ENCODE measurements at regions not wholly inside any gene's neighbourhood (a gene's known extent, or its start where the extent isn't known, plus 50 kb on each side); places are given as distances from the start of the nearest gene placed in this dataset.
"Not testable (repeated sequence)": the region's sequence is repeated elsewhere in the genome, so short reads cannot be mapped to it uniquely, and the experiment has no call there.

DNA sequence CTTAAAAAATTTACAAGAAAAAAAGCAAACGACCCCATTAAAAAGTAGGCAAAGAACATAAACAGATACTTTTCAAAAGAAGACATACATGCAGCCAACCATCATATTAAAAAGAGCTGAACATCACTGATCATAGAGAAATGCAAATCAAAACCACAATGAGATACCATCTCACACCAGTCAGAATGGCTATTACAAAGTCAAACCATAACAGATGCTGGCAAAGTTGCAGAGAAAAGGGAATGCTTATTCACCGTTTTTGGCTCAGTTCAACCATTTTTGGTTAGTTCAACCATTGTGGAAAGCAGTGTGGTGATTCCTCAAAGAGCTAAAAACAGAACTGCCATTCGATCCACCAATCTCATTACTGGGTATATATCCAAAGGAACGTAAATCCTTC is 230.6 kb downstream of the FOXG1 start:
- not testable (repeated sequence) for H3K9me3 ChIP-seq (ENCODE audit: control insufficient read depth, low read length); H3K36me3 ChIP-seq (ENCODE audit: control insufficient read depth, insufficient read depth, low read length); H3K4me3 ChIP-seq (ENCODE audit: extremely low read depth, insufficient read depth, low read length, poor library complexity, severe bottlenecking); H3K4me1 ChIP-seq (ENCODE audit: control insufficient read depth, insufficient read depth, low read length, poor library complexity, severe bottlenecking); H3K27ac ChIP-seq (ENCODE audit: low read depth, low read length, severe bottlenecking)
- WGBS, 2 experiments (ENCODE audit: insufficient coverage in 2 of 2): 71 to 91% methylated on average over 1 to 3 of the region's 4 CpGs

DNA sequence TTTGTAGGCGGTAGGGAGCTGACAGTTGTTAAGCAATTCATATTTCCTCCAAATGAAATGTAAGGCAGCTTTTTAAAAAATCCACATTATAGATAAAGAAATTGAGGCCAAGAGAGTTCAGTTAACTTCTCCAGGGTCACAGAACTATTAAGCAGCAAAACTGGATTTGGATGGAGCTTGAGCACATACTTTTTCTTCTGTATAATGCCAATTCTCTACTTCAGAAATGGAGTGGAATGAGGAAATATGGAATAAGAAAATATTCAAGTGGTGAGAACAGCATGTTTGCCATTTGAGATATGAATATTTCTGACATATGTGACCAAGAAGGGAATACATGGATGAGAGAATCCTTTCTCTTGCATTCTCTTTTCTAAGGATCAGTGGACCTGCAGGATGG is 233.1 kb downstream of the FOXG1 start:
- H3K9me3 ChIP-seq (ENCODE audit: control insufficient read depth, low read length): no peaks in the 10 kb centered on the region
- no peak overlapping the region for H3K4me3 ChIP-seq (ENCODE audit: extremely low read depth, insufficient read depth, low read length, poor library complexity, severe bottlenecking)
- H3K36me3 ChIP-seq (ENCODE audit: control insufficient read depth, insufficient read depth, low read length): no peaks in the 10 kb centered on the region
- no CpG with 5 or more reads among the region's 1 CpG for WGBS, 2 experiments (ENCODE audit: insufficient coverage in 2 of 2)
- no peaks in the 10 kb centered on the region for H3K4me1 ChIP-seq (ENCODE audit: control insufficient read depth, insufficient read depth, low read length, poor library complexity, severe bottlenecking)
- no peak overlapping the region for H3K27ac ChIP-seq (ENCODE audit: low read depth, low read length, severe bottlenecking)

- no peaks in the 10 kb centered on the region for H3K36me3 ChIP-seq (ENCODE audit: control insufficient read depth, insufficient read depth, low read length)
- H3K4me3 ChIP-seq (ENCODE audit: extremely low read depth, insufficient read depth, low read length, poor library complexity, severe bottlenecking): no peak overlapping the region
- H3K9me3 ChIP-seq (ENCODE audit: control insufficient read depth, low read length): no peaks in the 10 kb centered on the region
- 83 to 84% methylated on average over 3 to 4 of the region's 4 CpGs for WGBS, 2 experiments (ENCODE audit: insufficient coverage in 2 of 2)
- no peaks in the 10 kb centered on the region for H3K4me1 ChIP-seq (ENCODE audit: control insufficient read depth, insufficient read depth, low read length, poor library complexity, severe bottlenecking)
- no peak overlapping the region for H3K27ac ChIP-seq (ENCODE audit: low read depth, low read length, severe bottlenecking)
Measured at GRCh38 chr14:29005647-29006046, 239.1 kb downstream of the FOXG1 start.

DNA sequence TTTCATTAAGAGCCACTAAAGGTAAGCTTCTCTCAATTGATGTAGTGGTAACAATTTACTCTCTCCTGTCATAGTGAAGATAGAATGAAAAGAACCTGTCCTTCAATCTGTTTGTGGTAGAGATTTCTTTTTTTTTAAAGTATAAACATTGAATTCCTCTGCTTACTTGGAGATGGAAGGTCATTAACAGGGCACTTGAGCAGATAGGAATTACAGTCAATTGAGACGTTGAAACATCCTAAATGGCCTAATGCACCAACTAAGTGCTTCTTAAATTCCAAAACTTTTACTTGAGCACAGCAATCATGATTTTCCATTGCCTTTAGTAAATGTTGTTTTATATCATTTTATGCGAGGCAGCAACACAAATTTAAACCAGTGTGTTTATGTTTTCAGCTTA is 241.4 kb downstream of the FOXG1 start:
- Histone ChIP-seq H3K4me1 (ENCODE audit: control insufficient read depth, insufficient read depth, low read length, poor library complexity, severe bottlenecking) (no peaks in the 10 kb centered on the region), H3K4me3 (ENCODE audit: extremely low read depth, insufficient read depth, low read length, poor library complexity, severe bottlenecking) (no peak overlapping the region), H3K9me3 (ENCODE audit: control insufficient read depth, low read length) (no peaks in the 10 kb centered on the region), H3K27ac (ENCODE audit: low read depth, low read length, severe bottlenecking) (no peak overlapping the region), H3K36me3 (ENCODE audit: control insufficient read depth, insufficient read depth, low read length) (no peaks in the 10 kb centered on the region)
- no CpG with 5 or more reads among the region's 2 CpGs for WGBS, 2 experiments (ENCODE audit: insufficient coverage in 2 of 2)

DNA sequence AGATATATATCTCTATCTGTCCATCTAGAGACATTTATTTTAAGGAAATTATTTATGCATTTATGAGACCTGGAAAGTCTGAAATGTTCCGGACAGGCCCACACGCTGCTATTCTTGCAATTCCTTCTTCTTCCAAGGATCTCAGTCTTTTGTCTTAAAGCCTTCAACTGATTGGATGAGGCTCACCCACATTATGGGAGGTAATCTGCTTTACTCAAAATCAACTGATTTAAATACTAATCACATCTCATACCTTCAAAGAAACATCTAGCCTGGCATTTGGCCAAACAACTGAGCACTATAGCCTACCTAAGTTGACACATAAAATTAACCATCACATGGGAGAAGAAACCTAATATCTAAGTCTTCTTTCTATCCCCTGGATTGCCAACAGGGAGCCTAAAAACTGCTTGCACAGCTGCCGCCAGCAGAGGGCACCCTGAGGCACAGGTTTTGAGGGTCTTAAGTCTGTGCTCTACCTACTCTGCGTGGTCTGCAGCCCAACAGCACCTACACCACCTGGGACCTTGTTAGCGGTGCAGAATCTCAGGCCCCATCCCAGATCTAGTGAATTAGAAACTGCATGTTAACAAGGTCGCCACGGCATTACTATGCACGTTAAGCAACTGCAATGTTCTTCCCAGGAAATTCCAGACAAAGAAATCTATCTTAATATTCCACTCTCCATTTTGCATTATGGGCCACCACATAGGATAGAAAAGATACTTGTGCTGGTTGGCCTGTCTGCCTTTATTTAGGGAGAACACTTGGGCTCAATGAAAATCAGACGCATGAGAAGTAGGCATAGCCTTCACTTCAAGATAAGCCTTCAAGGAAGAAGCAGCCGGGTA is 249.7 kb downstream of the FOXG1 start:
- no peaks in the 10 kb centered on the region for H3K9me3 ChIP-seq (ENCODE audit: control insufficient read depth, low read length)
- 60 to 68% methylated on average over 7 to 8 of the region's 10 CpGs for WGBS, 2 experiments (ENCODE audit: insufficient coverage in 2 of 2)
- H3K27ac ChIP-seq (ENCODE audit: low read depth, low read length, severe bottlenecking): no peak overlapping the region
- H3K36me3 ChIP-seq (ENCODE audit: control insufficient read depth, insufficient read depth, low read length): no peaks in the 10 kb centered on the region
- H3K4me3 ChIP-seq (ENCODE audit: extremely low read depth, insufficient read depth, low read length, poor library complexity, severe bottlenecking): no peak overlapping the region
- no peaks in the 10 kb centered on the region for H3K4me1 ChIP-seq (ENCODE audit: control insufficient read depth, insufficient read depth, low read length, poor library complexity, severe bottlenecking)

DNA sequence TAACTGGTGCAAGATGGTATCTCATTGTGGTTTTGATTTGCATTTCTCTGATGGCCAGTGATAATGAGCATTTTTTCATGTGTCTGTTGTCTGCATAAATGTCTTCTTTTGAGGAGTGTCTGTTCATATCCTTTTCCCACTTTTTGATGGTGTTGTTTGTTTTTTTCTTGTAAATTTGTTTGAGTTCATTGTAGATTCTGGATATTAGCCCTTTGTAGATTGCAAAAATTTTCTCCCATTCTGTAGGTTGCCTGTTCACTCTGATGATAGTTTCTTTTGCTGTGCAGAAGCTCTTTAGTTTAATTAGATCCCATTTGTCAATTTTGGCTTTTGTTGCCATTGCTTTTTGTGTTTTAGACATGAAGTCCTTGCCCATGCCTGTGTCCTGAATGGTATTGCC is 256.9 kb downstream of the FOXG1 start:
- not testable (repeated sequence) for H3K4me3 ChIP-seq (ENCODE audit: extremely low read depth, insufficient read depth, low read length, poor library complexity, severe bottlenecking); H3K36me3 ChIP-seq (ENCODE audit: control insufficient read depth, insufficient read depth, low read length); H3K27ac ChIP-seq (ENCODE audit: low read depth, low read length, severe bottlenecking); H3K4me1 ChIP-seq (ENCODE audit: control insufficient read depth, insufficient read depth, low read length, poor library complexity, severe bottlenecking); H3K9me3 ChIP-seq (ENCODE audit: control insufficient read depth, low read length)

DNA sequence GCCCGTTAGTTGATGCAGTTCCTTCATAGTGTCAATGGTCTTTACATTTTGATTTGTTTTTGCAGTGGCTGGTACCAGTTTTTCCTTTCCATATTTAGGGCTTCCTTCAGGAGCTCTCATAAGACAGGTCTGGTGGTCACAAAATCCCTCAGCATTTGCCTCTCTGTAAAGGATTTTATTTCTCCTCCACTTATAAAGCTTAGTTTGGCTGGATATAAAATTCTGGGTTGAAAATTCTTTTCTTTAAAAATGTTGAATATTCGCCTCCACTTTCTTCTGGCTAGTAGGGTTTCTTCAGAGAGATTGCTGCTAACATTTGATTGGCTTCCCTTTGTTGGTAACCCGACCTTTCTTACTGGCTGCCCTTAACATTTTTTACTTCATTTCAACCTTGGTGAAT is 260.9 kb downstream of the FOXG1 start:
- H3K9me3 ChIP-seq (ENCODE audit: control insufficient read depth, low read length); H3K27ac ChIP-seq (ENCODE audit: low read depth, low read length, severe bottlenecking); H3K4me3 ChIP-seq (ENCODE audit: extremely low read depth, insufficient read depth, low read length, poor library complexity, severe bottlenecking); H3K36me3 ChIP-seq (ENCODE audit: control insufficient read depth, insufficient read depth, low read length): not testable (repeated sequence)
- peaks cover 11% of the 10 kb centered on the region for H3K4me1 ChIP-seq (ENCODE audit: control insufficient read depth, insufficient read depth, low read length, poor library complexity, severe bottlenecking)
- 100% methylated on average over 1 of the region's 3 CpGs; no CpG with 5 or more reads in 1 of the 2 experiments for WGBS, 2 experiments (ENCODE audit: insufficient coverage in 2 of 2)

DNA sequence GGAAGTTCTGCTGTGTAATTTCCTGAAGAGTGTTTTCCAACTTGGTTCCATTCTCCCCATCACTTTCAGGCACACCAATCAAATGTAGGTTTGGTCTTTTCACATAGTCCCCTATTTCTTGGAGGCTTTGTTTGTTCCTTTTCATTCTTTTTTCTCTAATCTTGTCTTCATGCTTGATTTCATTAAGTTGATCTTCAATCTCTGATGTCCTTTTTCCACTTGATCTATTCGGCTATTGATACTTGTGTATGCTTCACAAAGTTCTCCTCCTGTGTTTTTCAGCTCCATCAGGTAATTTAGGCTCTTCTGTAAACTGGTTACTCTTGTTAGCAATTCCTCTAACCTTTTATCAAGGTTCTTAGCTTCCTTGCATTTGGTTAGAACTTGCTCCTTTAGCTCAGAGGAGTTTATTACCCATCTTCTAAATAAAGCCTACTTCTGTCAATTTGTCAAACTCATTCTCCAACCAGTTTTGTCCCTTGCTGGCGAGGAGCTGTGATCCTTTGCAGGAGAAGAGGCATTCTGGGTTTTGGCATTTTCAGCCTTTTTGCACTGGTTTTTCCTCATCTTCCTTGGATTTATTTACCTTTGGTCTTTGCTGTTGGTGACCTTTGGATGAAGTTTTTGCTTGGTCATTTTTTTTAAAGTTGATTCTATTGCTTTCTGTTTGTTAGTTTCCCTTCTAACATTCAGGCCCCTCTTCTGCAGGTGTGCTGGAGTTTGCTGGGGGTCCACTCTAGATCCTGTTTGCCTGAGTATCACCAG is 261.5 kb downstream of the FOXG1 start:
- H3K9me3 ChIP-seq (ENCODE audit: control insufficient read depth, low read length); H3K27ac ChIP-seq (ENCODE audit: low read depth, low read length, severe bottlenecking); H3K36me3 ChIP-seq (ENCODE audit: control insufficient read depth, insufficient read depth, low read length); H3K4me3 ChIP-seq (ENCODE audit: extremely low read depth, insufficient read depth, low read length, poor library complexity, severe bottlenecking): not testable (repeated sequence)
- WGBS, 2 experiments (ENCODE audit: insufficient coverage in 2 of 2): 86% methylated on average over 1 to 2 of the region's 2 CpGs
- peaks cover 11% of the 10 kb centered on the region for H3K4me1 ChIP-seq (ENCODE audit: control insufficient read depth, insufficient read depth, low read length, poor library complexity, severe bottlenecking)

DNA sequence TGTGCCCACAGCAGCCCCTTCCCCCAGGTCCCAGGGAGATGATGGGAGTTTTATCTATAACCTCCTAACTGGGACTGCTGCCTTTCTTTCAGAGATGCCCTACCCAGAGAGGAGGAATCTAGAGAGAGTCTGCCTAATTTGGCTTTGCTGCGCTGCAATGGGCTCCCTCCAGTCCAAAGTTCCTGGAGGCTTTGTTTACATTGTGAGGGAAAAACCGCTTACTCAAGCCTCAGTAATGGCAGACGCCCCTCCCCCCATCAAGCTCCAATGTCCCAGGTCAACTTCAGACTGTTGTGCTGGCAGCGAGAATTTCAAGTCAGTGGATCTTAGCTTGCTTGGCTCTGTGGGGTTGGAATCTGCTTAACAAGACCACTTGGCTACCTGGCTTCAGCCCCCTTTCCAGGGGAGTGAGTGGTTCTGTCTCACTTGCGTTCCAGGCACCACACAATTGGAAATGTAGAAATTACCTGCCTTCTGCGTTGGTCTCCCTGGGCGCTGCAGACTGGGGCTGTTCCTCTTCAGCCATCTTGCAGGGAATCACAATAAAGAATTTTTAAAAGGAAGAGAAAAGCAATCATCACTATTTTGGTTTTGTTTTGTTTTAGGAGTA is 262.5 kb downstream of the FOXG1 start:
- H3K27ac ChIP-seq (ENCODE audit: low read depth, low read length, severe bottlenecking): peak overlapping the region; percentile 58
- no peaks in the 10 kb centered on the region for H3K36me3 ChIP-seq (ENCODE audit: control insufficient read depth, insufficient read depth, low read length)
- H3K4me1 ChIP-seq (ENCODE audit: control insufficient read depth, insufficient read depth, low read length, poor library complexity, severe bottlenecking): peaks cover 11% of the 10 kb centered on the region
- 20 to 43% methylated on average over 1 of the region's 7 CpGs for WGBS, 2 experiments (ENCODE audit: insufficient coverage in 2 of 2)
- H3K9me3 ChIP-seq (ENCODE audit: control insufficient read depth, low read length): no peaks in the 10 kb centered on the region
- H3K4me3 ChIP-seq (ENCODE audit: extremely low read depth, insufficient read depth, low read length, poor library complexity, severe bottlenecking): no peak overlapping the region

DNA sequence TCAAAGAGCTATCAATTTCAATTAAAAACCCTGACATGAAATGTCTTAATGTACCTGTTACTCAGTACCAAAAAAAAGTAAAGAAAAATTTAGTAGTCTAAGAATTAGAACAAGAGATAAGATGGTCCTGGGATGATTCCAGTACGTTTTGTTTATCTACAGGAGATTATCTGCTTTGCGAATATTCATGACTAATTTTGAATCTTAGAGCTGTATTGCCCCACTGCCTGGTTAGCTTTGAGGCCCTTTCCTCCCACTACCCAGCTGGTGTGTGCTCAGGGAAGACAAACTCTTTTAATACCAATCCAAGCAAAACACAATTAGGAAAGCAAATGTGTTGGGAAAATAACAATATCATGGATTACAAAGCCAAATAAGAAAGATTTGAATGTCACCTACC is 263.5 kb downstream of the FOXG1 start:
- peaks cover 11% of the 10 kb centered on the region for H3K4me1 ChIP-seq (ENCODE audit: control insufficient read depth, insufficient read depth, low read length, poor library complexity, severe bottlenecking)
- H3K4me3 ChIP-seq (ENCODE audit: extremely low read depth, insufficient read depth, low read length, poor library complexity, severe bottlenecking): no peak overlapping the region
- 67% methylated on average over 1 of the region's 2 CpGs; no CpG with 5 or more reads in 1 of the 2 experiments for WGBS, 2 experiments (ENCODE audit: insufficient coverage in 2 of 2)
- H3K27ac ChIP-seq (ENCODE audit: low read depth, low read length, severe bottlenecking): no peak overlapping the region
- H3K36me3 ChIP-seq (ENCODE audit: control insufficient read depth, insufficient read depth, low read length): no peaks in the 10 kb centered on the region
- no peaks in the 10 kb centered on the region for H3K9me3 ChIP-seq (ENCODE audit: control insufficient read depth, low read length)

DNA sequence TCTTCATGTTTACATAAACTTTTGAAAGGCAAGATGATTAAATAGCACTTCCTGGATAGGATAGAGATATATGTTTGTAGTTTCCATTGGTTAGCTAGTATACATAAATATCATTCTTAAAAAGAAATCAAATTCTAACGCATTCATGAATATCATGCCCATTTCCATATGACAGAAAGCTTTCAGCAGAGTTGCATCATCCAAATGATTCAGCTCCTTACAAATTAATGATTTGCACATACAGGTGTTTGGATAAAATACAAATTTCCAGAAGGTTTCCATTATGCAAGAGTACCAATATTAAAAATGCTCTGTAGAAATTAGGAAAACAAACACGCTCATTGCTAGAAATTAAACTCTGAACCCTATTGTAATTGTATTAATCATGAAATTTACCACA is 264.4 kb downstream of the FOXG1 start:
- Histone ChIP-seq H3K36me3 (ENCODE audit: control insufficient read depth, insufficient read depth, low read length) (no peaks in the 10 kb centered on the region), H3K4me1 (ENCODE audit: control insufficient read depth, insufficient read depth, low read length, poor library complexity, severe bottlenecking) (peaks cover 11% of the 10 kb centered on the region), H3K9me3 (ENCODE audit: control insufficient read depth, low read length) (no peaks in the 10 kb centered on the region), H3K4me3 (ENCODE audit: extremely low read depth, insufficient read depth, low read length, poor library complexity, severe bottlenecking) (no peak overlapping the region), H3K27ac (ENCODE audit: low read depth, low read length, severe bottlenecking) (no peak overlapping the region)
- WGBS, 2 experiments (ENCODE audit: insufficient coverage in 2 of 2): no CpG with 5 or more reads among the region's 2 CpGs

Data from mesodermal cell (in vitro differentiated cells).